IMR-90 (cell line): ENCODE measurements at regions not wholly inside any gene's neighbourhood (a gene's known extent, or its start where the extent isn't known, plus 50 kb on each side); places are given as distances from the start of the nearest gene placed in this dataset.

Experiments used
- ATAC-seq: fragments of 200-7000 bp; cut with Tn5 transposase; 2 replicates; pipeline ENCODE4 v1.9.1; 2020; ENCODE audit warnings: low read depth, mild to moderate bottlenecking, moderate library complexity
- BruUV-seq: library from RNA; stranded (reverse); fragments of 400-500 nt; replicated peaks from 2 replicates; lab custom pipeline; 2021; lab: Mats Ljungman, UMichigan
- CTCF ChIA-PET: fragments of 300-600 bp; formaldehyde crosslinking; extraction: SDS; loops from one replicate; lab custom pipeline; 2021; ENCODE audit warnings: antibody characterized with exemption; lab: Yijun Ruan, JAX
- POLR2A ChIA-PET: fragments of 300-600 bp; sonication (Branson Sonifier 250); formaldehyde crosslinking; loops from one replicate; lab custom pipeline; 2022; ENCODE audit warnings: antibody characterized with exemption; ENCODE audit not compliant: unreplicated experiment; lab: Charles Lee
- DNase-seq: peaks from one replicate; pipeline ENCODE4 v3.0.0; 2013
- H2AFZ ChIP-seq: replicated peaks from 2 replicates; pipeline ENCODE3; 2013; ENCODE audit warnings: low read length, mild to moderate bottlenecking; ENCODE audit not compliant: poor library complexity
- H2AK5ac ChIP-seq: 2 replicates; pipeline ENCODE4 v1.6.1; 2013; ENCODE audit warnings: low read depth, low read length, inconsistent platforms
- H2AK9ac ChIP-seq: replicated peaks from 2 replicates; pipeline ENCODE3; 2013; ENCODE audit warnings: mild to moderate bottlenecking, low read depth, low read length, moderate library complexity; ENCODE audit not compliant: poor library complexity
- H2BK120ac ChIP-seq: 2 replicates; pipeline ENCODE4 v1.6.1; 2013; ENCODE audit warnings: low read depth, low read length, inconsistent platforms
- H2BK15ac ChIP-seq: 3 replicates; pipeline ENCODE4 v1.6.1; 2013; ENCODE audit warnings: low read depth, low read length, inconsistent platforms
- H2BK20ac ChIP-seq: 2 replicates; pipeline ENCODE4 v1.6.1; 2013; ENCODE audit warnings: low read depth, mild to moderate bottlenecking, inconsistent platforms, low read length, moderate library complexity
- H2BK5ac ChIP-seq: 2 replicates; pipeline ENCODE4 v1.6.1; 2013; ENCODE audit warnings: mild to moderate bottlenecking, low read depth, low read length, inconsistent platforms; ENCODE audit not compliant: poor library complexity, severe bottlenecking
- H3K14ac ChIP-seq: replicated peaks from 2 replicates; pipeline ENCODE4 v1.6.1; 2013; ENCODE audit warnings: low read depth, low read length, inconsistent platforms
- H3K18ac ChIP-seq: 2 replicates; pipeline ENCODE4 v1.6.1; 2013; ENCODE audit warnings: low read depth, low read length, control low read depth
- H3K23ac ChIP-seq: 2 replicates; pipeline ENCODE4 v1.6.1; 2013; ENCODE audit warnings: low read depth, low read length, inconsistent platforms
- H3K27ac ChIP-seq: 2 replicates; pipeline ENCODE4 v1.5.1; 2013; ENCODE audit warnings: mild to moderate bottlenecking, control low read depth, low read length; ENCODE audit not compliant: insufficient read depth
- H3K27me3 ChIP-seq: 2 replicates; pipeline ENCODE4 v1.6.1; 2013; ENCODE audit warnings: low read length; ENCODE audit not compliant: control insufficient read depth, insufficient read depth
- H3K36me3 ChIP-seq: 2 replicates; pipeline ENCODE4 v1.6.1; 2013; ENCODE audit warnings: low read length, mixed read lengths; ENCODE audit not compliant: control insufficient read depth, insufficient read depth
- H3K4ac ChIP-seq: 2 replicates; pipeline ENCODE4 v1.6.1; 2013; ENCODE audit warnings: low read depth, low read length, inconsistent platforms
- H3K4me1 ChIP-seq: 2 replicates; pipeline ENCODE4 v1.6.1; 2013; ENCODE audit warnings: low read length, mixed read lengths; ENCODE audit not compliant: control insufficient read depth, insufficient read depth
- H3K4me2 ChIP-seq: 2 replicates; pipeline ENCODE4 v1.6.1; 2013; ENCODE audit warnings: low read depth, mild to moderate bottlenecking, control low read depth, low read length, moderate library complexity
- H3K4me3 ChIP-seq: 2 replicates; pipeline ENCODE4 v1.5.1; 2013; ENCODE audit warnings: low read depth, mild to moderate bottlenecking, control low read depth, low read length, moderate library complexity; ENCODE audit not compliant: insufficient read depth
- H3K56ac ChIP-seq: 2 replicates; pipeline ENCODE4 v1.6.1; 2013; ENCODE audit warnings: low read length, inconsistent platforms; ENCODE audit not compliant: insufficient read depth; ENCODE audit errors: extremely low read depth
- H3K79me1 ChIP-seq, 2 experiments: 2 replicates each; pipeline ENCODE4 v1.6.1; 2013; ENCODE audit warnings: low read length in 2 of 2, inconsistent platforms in 1 of 2, low read depth in 1 of 2
- H3K9ac ChIP-seq: 2 replicates; pipeline ENCODE4 v1.6.1; 2013; ENCODE audit warnings: low read depth, low read length, control low read depth
- H3K9me1 ChIP-seq: 2 replicates; pipeline ENCODE4 v1.6.1; 2013; ENCODE audit warnings: low read length, inconsistent platforms; ENCODE audit not compliant: insufficient read depth
- H3K9me3 ChIP-seq: 2 replicates; pipeline ENCODE4 v1.6.1; 2013; ENCODE audit warnings: low read length; ENCODE audit not compliant: control insufficient read depth, insufficient read depth
- H4K20me1 ChIP-seq: 2 replicates; pipeline ENCODE4 v1.6.1; 2013; ENCODE audit warnings: low read length, inconsistent platforms; ENCODE audit not compliant: insufficient read depth
- H4K5ac ChIP-seq: 2 replicates; pipeline ENCODE4 v1.6.1; 2013; ENCODE audit warnings: mild to moderate bottlenecking, low read depth, low read length, control low read depth
- H4K8ac ChIP-seq, 2 experiments: 2 replicates each; pipeline ENCODE4 v1.6.1; 2013; ENCODE audit warnings: low read depth in 2 of 2, low read length in 2 of 2, control low read depth in 1 of 2, inconsistent platforms in 1 of 2
- H4K91ac ChIP-seq: 2 replicates; pipeline ENCODE4 v1.6.1; 2013; ENCODE audit warnings: low read depth, low read length, inconsistent platforms; ENCODE audit not compliant: insufficient read depth
- BHLHE40 ChIP-seq: fragments of 150-350 bp; IDR thresholded peaks from 2 replicates; pipeline ENCODE4 v1.6.1; 2016; ENCODE audit warnings: mild to moderate bottlenecking, low read depth, low read length
- CEBPB ChIP-seq: IDR thresholded peaks from 2 replicates; pipeline ENCODE4 v1.6.1; 2012; ENCODE audit warnings: low read depth, low read length, improper control_type of control experiment
- CHD1 ChIP-seq: IDR thresholded peaks from 2 replicates; pipeline ENCODE4 v1.6.1; 2012; ENCODE audit warnings: low read depth, low read length, improper control_type of control experiment
- CTCF ChIP-seq: conservative IDR thresholded peaks from 2 replicates; pipeline ENCODE4 v1.5.1; 2012; ENCODE audit warnings: mild to moderate bottlenecking, low read depth, low read length, improper control_type of control experiment
- ELK1 ChIP-seq: fragments of 150-350 bp; IDR thresholded peaks from 2 replicates; pipeline ENCODE4 v1.6.1; 2016; ENCODE audit warnings: low read depth, mild to moderate bottlenecking, low read length, moderate library complexity, borderline replicate concordance
- FOS ChIP-seq: fragments of 150-350 bp; IDR thresholded peaks from 2 replicates; pipeline ENCODE4 v1.6.1; 2016; ENCODE audit warnings: low read depth, low read length
- MAFK ChIP-seq: IDR thresholded peaks from 2 replicates; pipeline ENCODE4 v1.6.1; 2012; ENCODE audit warnings: low read depth, low read length, improper control_type of control experiment
- MAZ ChIP-seq: IDR thresholded peaks from 2 replicates; pipeline ENCODE4 v1.6.1; 2012; ENCODE audit warnings: low read depth, mild to moderate bottlenecking, low read length, improper control_type of control experiment, moderate library complexity, borderline replicate concordance
- MXI1 ChIP-seq: IDR thresholded peaks from 2 replicates; pipeline ENCODE4 v1.6.1; 2012; ENCODE audit warnings: low read depth, mild to moderate bottlenecking, low read length, moderate library complexity, borderline replicate concordance
- NFE2L2 ChIP-seq: fragments of 150-350 bp; IDR thresholded peaks from 2 replicates; pipeline ENCODE4 v1.6.1; 2016; ENCODE audit warnings: low read depth, mild to moderate bottlenecking, low read length
- POLR2A ChIP-seq: IDR thresholded peaks from 2 replicates; pipeline ENCODE4 v1.6.1; 2012; ENCODE audit warnings: mild to moderate bottlenecking, low read depth, low read length
- RAD21 ChIP-seq: IDR thresholded peaks from 2 replicates; pipeline ENCODE4 v1.6.1; 2012; ENCODE audit warnings: low read length, improper control_type of control experiment
- RCOR1 ChIP-seq: IDR thresholded peaks from 2 replicates; pipeline ENCODE4 v1.6.1; 2012; ENCODE audit warnings: mild to moderate bottlenecking, low read length, improper control_type of control experiment; ENCODE audit not compliant: insufficient replicate concordance
- RFX5 ChIP-seq: IDR thresholded peaks from 2 replicates; pipeline ENCODE4 v1.8.0; 2012; ENCODE audit warnings: low read depth, mild to moderate bottlenecking, low read length, moderate library complexity
- SMC3 ChIP-seq: fragments of 150-350 bp; IDR thresholded peaks from 2 replicates; pipeline ENCODE4 v1.6.1; 2016; ENCODE audit warnings: low read depth, mild to moderate bottlenecking, antibody characterized with exemption, low read length, moderate library complexity
- USF2 ChIP-seq: fragments of 150-350 bp; IDR thresholded peaks from 2 replicates; pipeline ENCODE4 v1.6.1; 2017; ENCODE audit warnings: mild to moderate bottlenecking, antibody characterized with exemption, low read length, low read depth
- WGBS, 2 experiments: methylation state at CpG; one replicate each; pipeline versions ENCODE4 v1.1.5 to v1.1.7; 2013; ENCODE audit warnings: missing lambda C conversion rate in 2 of 2; ENCODE audit not compliant: insufficient read length in 1 of 2; ENCODE audit errors: extremely low coverage in 2 of 2; 5-methylcytosine and 5-hydroxymethylcytosine counted together
- dilution Hi-C: fragments of 300-500 bp; cut with HindIII; formaldehyde crosslinking; loops from one replicate; pipeline ENCODE4 v1.14.3; 2018; ENCODE audit warnings: low sequenced_read_pairs; ENCODE audit not compliant: unreplicated experiment
- in situ Hi-C: fragments of 300-500 bp; cut with MboI; formaldehyde crosslinking; loops from 3 replicates; pipeline ENCODE4 v1.14.3; 2019; ENCODE audit warnings: low sequenced_read_pairs, inconsistent platforms, mixed read lengths
- intact Hi-C: fragments of 100-400 bp; cut with micrococcal nuclease; formaldehyde crosslinking; loops from 2 replicates; pipeline ENCODE4 v1.10.0; 2022

GRCh38 chr15:89400116-89400781 is 65.6 kb upstream of the POLG start:
- Histone ChIP-seq H3K9ac (no peak overlapping the region), H3K4me3 (no peak overlapping the region), H3K27me3 (peaks cover 65% of the 10 kb centered on the region), H2BK15ac (no peak overlapping the region), H3K18ac (no peak overlapping the region), H4K5ac (no peak overlapping the region), H3K36me3 (no peaks in the 10 kb centered on the region), H3K9me3 (no peaks in the 10 kb centered on the region), H3K23ac (no peak overlapping the region), H3K4me1 (no peaks in the 10 kb centered on the region), H2BK20ac (no peak overlapping the region), H4K8ac (no peak overlapping the region), H3K4ac (no peak overlapping the region), H2AK9ac (no peak overlapping the region), H3K4me2 (no peak overlapping the region), H4K91ac (no peak overlapping the region), H3K27ac (no peak overlapping the region), H2BK5ac (no peak overlapping the region), H2AFZ (no peak overlapping the region), H2AK5ac (no peak overlapping the region), H4K20me1 (no peaks in the 10 kb centered on the region), H3K14ac (no peak overlapping the region), H3K56ac (no peak overlapping the region), H3K79me1 (no peaks in the 10 kb centered on the region), H2BK120ac (no peak overlapping the region), H3K9me1 (no peaks in the 10 kb centered on the region)
- POLR2A ChIA-PET, result no interaction called here
- dilution Hi-C loops, result no loop called here
- intact Hi-C loops, result no loop called here
- CTCF ChIA-PET, result no interaction called here
- TF ChIP-seq RCOR1, result no peak
- TF ChIP-seq SMC3, result no peak
- no peak for TF ChIP-seq MAFK
- no peak for TF ChIP-seq RAD21
- TF ChIP-seq FOS, result no peak
- no peak for TF ChIP-seq CHD1
- no peak for TF ChIP-seq CTCF
- no peak for TF ChIP-seq USF2
- TF ChIP-seq MAZ, result no peak
- TF ChIP-seq BHLHE40, result no peak
- no peak for TF ChIP-seq NFE2L2
- TF ChIP-seq CEBPB, result no peak
- no peak for TF ChIP-seq RFX5
- TF ChIP-seq POLR2A, result no peak
- TF ChIP-seq MXI1, result no peak
- no peak for TF ChIP-seq ELK1
- in situ Hi-C loops, result no loop called here
- ATAC-seq (peak; percentile 14; the same call in 1 of the 2 replicates), DNase-seq (no peak)
- BruUV-seq, result no TSS peak
- WGBS, 2 experiments, result 19% methylated on average over 16 of the region's 55 CpGs; no CpG with 5 or more reads in 1 of the 2 experiments
